ENCODE measurements at regions not wholly inside any gene's neighbourhood (a gene's known extent, or its start where the extent isn't known, plus 50 kb on each side); places are given as distances from the start of the nearest gene placed in this dataset.

- TF ChIP-seq TCF7L2 (IDR thresholded peaks at IDR 0.05; ENCODE audit: borderline replicate concordance, extremely low read depth, insufficient read depth, insufficient read length) (no peak), EZH2phosphoT487 (IDR thresholded peaks at IDR 0.05; ENCODE audit: borderline replicate concordance) (no peak), ELF1 (IDR thresholded peaks at IDR 0.05; ENCODE audit: borderline replicate concordance, low read depth) (no peak), JUND (IDR thresholded peaks at IDR 0.05) (no peak), CEBPB (IDR thresholded peaks at IDR 0.05; ENCODE audit: low read depth) (no peak), RAD21 (IDR thresholded peaks at IDR 0.05; ENCODE audit: low read depth) (no peak), POLR2A (IDR thresholded peaks at IDR 0.05; ENCODE audit: borderline replicate concordance, extremely low read depth, insufficient read depth, insufficient read length) (no peak), POLR2AphosphoS5 (IDR thresholded peaks at IDR 0.05; ENCODE audit: low read depth, low read length) (no peak)
Measured at GRCh38 chr22:48643066-48643731, 1184.5 kb downstream of the BRD1 start (continued).

DNA sequence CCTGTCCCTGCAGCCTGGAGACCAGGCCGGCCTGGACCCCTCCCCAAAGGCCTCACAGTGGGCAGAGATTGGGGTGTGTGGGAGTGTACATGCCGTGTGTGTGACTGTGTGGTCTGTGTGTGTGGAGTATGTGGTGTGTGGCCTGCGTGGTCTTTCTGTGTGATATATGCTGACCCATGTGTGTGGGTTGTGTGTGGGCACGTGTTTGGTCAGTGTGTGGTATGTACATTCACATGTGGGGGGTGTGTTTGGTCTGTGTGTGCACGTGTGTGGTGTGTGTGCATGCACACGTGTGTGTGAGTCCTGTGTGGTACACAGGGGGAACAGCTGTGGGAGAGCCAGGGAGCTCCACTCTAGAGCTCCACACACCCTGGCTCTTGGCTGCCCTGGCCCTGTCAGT, 1185.1 kb downstream of the BRD1 start:
- Histone ChIP-seq H3K9ac (ENCODE audit: low read length) (no peak overlapping the region), H2AFZ (ENCODE audit: low read depth, low read length, poor library complexity, severe bottlenecking) (no peak overlapping the region), H3K4me1 (ENCODE audit: control insufficient read depth in 1 of 2, insufficient read depth in 2 of 2, low read length in 2 of 2) (no peaks in the 10 kb centered on the region), H3K9me2 (ENCODE audit: insufficient read depth) (no peaks in the 10 kb centered on the region), H3K4me2 (ENCODE audit: low read length) (no peak overlapping the region), H3K36me3 (ENCODE audit: control insufficient read depth in 1 of 2, insufficient read depth in 2 of 2, low read length in 2 of 2) (no peaks in the 10 kb centered on the region), H3K27me3 (ENCODE audit: insufficient read depth, low read length) (no peaks in the 10 kb centered on the region), H4K20me1 (ENCODE audit: insufficient read depth) (no peaks in the 10 kb centered on the region), H3K27ac (ENCODE audit: low read depth, low read length) (no peak overlapping the region), H3K79me2 (ENCODE audit: insufficient read depth, low read length) (no peaks in the 10 kb centered on the region), H3K9me3 (ENCODE audit: control insufficient read depth in 1 of 2, insufficient read depth in 1 of 2, low read depth in 1 of 2, low read length in 2 of 2) (no peaks in the 10 kb centered on the region), H3K4me3 (replicated peaks in 1 of 2; ENCODE audit: low read depth in 1 of 2, low read length in 2 of 2) (no peak overlapping the region)
- ChIA-PET POLR2A (no interaction called here), CTCF (no interaction called here), RAD21 (ENCODE audit: low non-redundant PET in 1 of 2, low total read pairs in 2 of 2, uncharacterized antibody in 2 of 2, unreplicated experiment in 2 of 2) (no interaction called here)
- DNase-seq (ENCODE audit: low read depth, low spot score) = no peak
- intact Hi-C loops (cut with micrococcal nuclease) = no loop called here
- ATAC-seq = no peak
- no TSS peak for BruUV-seq (replicated peaks)
- TF ChIP-seq SIN3A (IDR thresholded peaks at IDR 0.05; ENCODE audit: low read depth) (no peak), EZH2 (IDR thresholded peaks at IDR 0.05) (no peak), SRF (IDR thresholded peaks at IDR 0.05; ENCODE audit: low read depth) (no peak), SP1 (IDR thresholded peaks at IDR 0.05; ENCODE audit: low read depth) (no peak), TCF7L2 (IDR thresholded peaks at IDR 0.05; ENCODE audit: borderline replicate concordance, extremely low read depth, insufficient read depth, insufficient read length) (no peak), POLR2A (IDR thresholded peaks at IDR 0.05; ENCODE audit: borderline replicate concordance, extremely low read depth, insufficient read depth, insufficient read length) (no peak), EGR1 (IDR thresholded peaks at IDR 0.05; ENCODE audit: low read depth) (no peak), FOSL1 (IDR thresholded peaks at IDR 0.05; ENCODE audit: low read depth) (no peak), JUND (IDR thresholded peaks at IDR 0.05) (no peak), RAD21 (IDR thresholded peaks at IDR 0.05; ENCODE audit: low read depth) (no peak), CTCF (IDR thresholded peaks at IDR 0.05 in 2 of 3, conservative IDR thresholded peaks at IDR 0.05 in 1 of 3; ENCODE audit: borderline replicate concordance in 1 of 3, insufficient read depth in 1 of 3, low read depth in 2 of 3, low read length in 2 of 3) (no peak), EZH2phosphoT487 (IDR thresholded peaks at IDR 0.05; ENCODE audit: borderline replicate concordance) (no peak), CBX3 (IDR thresholded peaks at IDR 0.05; ENCODE audit: low read depth) (no peak), ZNF274 (IDR thresholded peaks at IDR 0.05; ENCODE audit: low read depth, low read length) (no peak), ELF1 (IDR thresholded peaks at IDR 0.05; ENCODE audit: borderline replicate concordance, low read depth) (no peak), ZFX (IDR thresholded peaks at IDR 0.05) (no peak), POLR2AphosphoS5 (IDR thresholded peaks at IDR 0.05; ENCODE audit: low read depth, low read length) (no peak)
- TF ChIP-seq, protein P1, sequence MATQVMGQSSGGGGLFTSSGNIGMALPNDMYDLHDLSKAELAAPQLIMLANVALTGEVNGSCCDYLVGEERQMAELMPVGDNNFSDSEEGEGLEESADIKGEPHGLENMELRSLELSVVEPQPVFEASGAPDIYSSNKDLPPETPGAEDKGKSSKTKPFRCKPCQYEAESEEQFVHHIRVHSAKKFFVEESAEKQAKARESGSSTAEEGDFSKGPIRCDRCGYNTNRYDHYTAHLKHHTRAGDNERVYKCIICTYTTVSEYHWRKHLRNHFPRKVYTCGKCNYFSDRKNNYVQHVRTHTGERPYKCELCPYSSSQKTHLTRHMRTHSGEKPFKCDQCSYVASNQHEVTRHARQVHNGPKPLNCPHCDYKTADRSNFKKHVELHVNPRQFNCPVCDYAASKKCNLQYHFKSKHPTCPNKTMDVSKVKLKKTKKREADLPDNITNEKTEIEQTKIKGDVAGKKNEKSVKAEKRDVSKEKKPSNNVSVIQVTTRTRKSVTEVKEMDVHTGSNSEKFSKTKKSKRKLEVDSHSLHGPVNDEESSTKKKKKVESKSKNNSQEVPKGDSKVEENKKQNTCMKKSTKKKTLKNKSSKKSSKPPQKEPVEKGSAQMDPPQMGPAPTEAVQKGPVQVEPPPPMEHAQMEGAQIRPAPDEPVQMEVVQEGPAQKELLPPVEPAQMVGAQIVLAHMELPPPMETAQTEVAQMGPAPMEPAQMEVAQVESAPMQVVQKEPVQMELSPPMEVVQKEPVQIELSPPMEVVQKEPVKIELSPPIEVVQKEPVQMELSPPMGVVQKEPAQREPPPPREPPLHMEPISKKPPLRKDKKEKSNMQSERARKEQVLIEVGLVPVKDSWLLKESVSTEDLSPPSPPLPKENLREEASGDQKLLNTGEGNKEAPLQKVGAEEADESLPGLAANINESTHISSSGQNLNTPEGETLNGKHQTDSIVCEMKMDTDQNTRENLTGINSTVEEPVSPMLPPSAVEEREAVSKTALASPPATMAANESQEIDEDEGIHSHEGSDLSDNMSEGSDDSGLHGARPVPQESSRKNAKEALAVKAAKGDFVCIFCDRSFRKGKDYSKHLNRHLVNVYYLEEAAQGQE (IDR thresholded peaks at IDR 0.05; ENCODE audit: low read depth) = no peak
- TF ChIP-seq, protein P2, sequence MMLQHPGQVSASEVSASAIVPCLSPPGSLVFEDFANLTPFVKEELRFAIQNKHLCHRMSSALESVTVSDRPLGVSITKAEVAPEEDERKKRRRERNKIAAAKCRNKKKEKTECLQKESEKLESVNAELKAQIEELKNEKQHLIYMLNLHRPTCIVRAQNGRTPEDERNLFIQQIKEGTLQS (IDR thresholded peaks at IDR 0.05) = no peak
